ENCODE measurements at regions not wholly inside any gene's neighbourhood (a gene's known extent, or its start where the extent isn't known, plus 50 kb on each side); places are given as distances from the start of the nearest gene placed in this dataset.
"Not testable (repeated sequence)": the region's sequence is repeated elsewhere in the genome, so short reads cannot be mapped to it uniquely, and the experiment has no call there.

DNA sequence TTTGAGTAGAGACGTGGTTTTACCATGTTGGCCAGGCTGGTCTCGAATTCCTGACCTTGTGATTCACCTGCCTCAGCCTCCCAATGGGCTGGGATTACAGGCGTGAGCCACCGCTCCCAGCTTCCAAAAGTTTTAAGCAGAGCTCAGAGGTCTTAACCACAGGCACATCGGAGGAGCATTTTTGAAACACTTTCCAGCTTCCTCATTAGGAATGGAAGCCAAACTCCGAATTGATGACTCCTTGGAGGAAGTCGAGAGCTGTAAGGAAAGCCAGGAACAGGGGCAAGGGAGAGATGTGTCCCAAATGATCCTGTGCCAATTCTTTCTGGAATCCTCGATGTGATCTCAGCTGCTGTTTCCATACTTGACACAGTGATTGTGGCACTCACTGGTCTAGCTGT is 56.2 kb upstream of the CCZ1B start:
- DNase-seq (ENCODE audit: low spot score), result not testable (repeated sequence)

DNA sequence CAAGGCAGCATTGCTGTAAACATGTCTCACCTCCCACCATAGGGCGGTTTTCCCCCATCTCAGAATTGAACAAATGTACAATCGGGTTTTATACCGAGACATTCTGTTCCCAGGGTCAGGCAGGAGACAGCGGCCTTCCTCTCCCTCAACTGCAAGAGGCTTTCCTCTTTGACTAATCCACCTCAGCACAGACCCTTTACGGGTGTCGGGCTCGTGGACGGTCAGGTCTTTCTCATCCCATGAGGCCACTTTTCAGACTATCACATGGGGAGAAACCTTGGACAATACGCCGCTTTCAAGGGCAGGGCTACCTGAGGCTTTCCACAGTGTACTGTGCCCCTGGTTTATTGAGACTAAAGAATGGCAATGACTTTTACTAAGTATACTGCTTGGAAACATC is 57.7 kb upstream of the CCZ1B start:
- not testable (repeated sequence) for DNase-seq (ENCODE audit: low spot score)

DNA sequence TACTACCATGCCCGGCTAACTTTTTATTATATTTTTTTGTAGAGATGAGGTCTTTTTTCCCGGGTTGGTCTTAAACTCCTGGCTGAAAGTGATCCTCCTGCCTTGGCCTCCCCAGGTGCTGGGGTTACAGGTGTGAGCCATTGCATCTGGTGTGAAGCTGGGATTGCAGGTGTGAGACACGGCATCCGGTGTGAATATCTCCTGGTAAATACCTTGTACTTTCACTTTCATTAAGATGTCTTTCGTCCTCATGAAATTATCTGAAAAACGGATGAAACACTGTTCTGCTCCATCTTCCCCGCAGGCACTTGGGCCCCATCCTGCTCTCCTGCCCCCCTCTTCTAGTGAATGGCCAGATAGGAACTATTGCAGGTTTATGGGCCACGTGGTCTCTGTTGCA is 60.1 kb upstream of the CCZ1B start:
- DNase-seq (ENCODE audit: low spot score), result no peak

DNA sequence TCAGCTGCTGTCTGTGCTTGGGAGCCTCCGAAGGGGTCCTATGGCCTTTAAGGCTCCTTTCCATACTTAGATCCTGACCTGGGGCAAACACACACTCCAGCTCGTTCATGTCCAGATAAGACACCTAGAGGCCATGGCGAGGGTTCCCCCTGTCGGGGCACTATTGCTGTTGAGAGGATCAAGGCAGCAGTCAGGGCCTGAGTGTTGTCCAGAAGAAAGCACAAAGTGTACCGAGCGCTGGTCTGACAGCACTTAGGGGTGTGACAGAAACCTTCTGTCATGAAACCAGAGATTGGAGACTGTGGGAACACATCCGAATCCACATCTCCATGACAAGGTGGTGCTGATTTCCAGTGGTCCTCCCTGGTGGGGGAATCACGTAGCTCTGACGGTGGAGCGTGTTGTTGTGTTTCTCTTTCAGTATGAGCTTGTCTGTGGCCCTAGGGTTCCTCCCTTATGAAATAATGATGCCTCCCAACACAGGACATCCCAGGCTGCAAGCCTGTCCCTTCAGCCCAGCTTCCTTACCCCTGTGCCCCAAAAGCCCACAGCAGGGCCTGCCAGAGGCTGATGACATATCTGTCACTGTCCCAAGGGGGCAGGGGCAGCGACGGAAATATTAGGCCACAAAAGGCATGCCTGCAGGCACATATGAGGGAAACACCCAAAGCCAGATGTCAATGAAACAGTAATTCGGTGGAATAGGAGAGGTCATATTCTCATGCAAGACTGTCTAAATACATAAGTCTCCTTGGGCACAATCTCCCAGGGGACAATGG is 62.4 kb upstream of the CCZ1B start:
- not testable (repeated sequence) for DNase-seq (ENCODE audit: low spot score)

DNA sequence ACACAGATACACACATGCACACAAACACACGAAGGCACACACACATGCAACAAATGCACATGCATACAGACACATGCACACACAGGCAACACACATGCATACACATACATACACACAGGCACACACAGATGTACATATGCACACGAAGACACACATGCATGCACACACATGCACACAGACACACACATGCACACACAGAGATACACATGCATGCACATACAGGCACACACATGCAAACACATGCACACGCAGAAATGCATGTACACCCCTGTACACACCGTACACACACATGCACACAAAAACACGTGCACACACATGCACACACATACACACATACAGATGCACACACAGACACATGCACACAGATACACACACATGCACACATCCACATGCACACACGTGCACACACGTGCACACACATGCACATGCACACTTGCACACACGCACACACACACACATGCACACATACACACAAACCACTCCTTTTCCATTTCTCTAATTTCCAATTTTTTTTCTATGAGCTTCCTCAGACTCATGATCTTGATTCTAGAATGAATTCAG is 63.3 kb upstream of the CCZ1B start:
- DNase-seq (ENCODE audit: low spot score), result no peak

DNA sequence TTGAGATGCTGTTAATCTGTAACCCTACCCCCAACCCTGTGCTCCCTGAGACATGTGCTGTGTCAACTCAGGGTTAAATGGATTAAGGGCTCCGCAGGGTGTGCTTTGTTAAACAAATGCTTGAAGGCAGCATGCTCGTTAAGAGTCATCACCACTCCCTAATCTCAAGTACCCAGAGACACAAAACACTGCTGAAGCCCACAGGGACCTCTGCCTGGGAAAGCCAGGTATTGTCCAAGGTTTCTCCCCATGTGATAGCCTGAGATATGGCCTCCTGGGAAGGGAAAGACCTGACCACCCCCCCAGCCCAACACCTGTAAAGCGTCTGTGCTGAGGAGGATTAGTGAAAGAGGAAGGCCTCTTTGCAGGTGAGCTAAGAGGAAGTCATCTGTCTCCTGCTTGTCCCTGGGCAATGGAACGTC is 76.0 kb upstream of the CCZ1B start:
- DNase-seq (ENCODE audit: low spot score), result not testable (repeated sequence)

DNA sequence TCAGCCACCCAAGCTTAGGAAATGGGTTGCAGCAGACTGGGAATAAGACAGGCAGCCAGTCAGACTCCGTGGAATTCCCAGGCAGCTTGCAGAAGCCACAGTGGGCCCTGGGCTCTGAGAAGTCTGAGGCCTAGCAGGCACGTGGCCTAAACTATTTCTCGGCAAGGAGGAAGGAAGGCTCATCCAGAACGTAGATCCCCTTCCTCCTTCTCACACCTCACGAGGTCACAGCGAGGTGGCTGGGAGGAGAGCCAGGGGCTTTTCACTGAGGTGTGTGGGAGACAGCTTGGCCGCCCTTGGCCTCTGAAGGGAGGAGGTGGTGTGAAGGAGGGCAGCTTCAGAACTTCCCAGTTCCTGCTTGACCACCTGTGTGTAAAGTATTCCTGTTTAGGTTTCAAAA is 77.2 kb upstream of the CCZ1B start:
- not testable (repeated sequence) for DNase-seq (ENCODE audit: low spot score)

DNA sequence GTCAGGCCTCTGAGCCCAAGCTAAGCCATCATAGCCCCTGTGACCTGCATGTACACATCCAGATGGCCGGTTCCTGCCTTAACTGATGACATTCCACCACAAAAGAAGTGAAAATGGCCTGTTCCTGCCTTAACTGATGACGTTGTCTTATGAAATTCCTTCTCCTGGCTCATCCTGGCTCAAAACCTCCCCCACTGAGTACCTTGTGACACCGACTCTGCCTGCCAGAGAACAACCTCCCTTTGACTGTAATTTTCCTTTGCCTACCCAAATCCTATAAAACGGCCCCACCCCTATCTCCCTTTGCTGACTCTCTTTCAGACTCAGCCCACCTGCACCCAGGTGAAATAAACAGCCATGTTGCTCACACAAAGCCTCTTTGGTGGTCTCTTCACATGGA is 77.7 kb upstream of the CCZ1B start:
- not testable (repeated sequence) for DNase-seq (ENCODE audit: low spot score)

DNA sequence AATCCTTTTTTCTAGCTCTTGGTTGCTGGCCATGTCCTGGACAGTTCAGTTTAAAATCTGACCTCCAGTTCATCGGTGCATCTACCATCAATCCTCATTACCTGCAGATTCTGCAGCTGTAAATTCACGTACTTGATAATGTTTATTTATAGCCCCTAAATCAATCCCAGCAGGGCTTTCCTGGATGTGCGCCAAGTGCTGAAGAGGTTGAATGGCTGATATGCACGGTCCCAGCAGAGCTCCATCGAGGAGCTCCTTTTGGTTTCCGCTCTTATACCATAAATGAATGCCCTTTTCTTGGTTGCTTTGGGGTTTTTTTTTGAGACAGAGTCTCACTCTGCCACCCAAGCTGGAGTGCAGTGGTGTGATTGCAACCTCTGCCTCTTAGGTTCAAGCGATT is 91.2 kb upstream of the CCZ1B start:
- no peak for DNase-seq (ENCODE audit: low spot score)

DNA sequence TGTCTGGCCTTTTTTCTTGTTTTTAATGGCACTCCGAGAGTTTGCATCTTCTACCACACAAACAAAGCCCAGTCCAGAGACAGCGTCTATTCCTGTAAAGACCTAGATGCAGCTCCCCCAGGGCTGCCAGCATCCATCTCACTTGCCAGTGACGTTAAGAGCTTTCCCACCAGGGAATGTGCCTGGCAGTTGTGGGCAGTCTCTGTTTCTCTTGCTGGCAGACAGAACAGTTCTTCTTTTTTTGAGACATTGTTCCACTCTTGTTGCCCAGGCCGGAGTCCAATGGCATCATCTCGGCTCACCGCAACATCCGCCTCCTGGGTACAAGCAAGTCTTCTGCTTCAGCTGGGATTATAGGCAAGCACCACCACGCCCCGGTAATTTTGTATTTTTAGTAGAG is 93.1 kb upstream of the CCZ1B start:
- DNase-seq (ENCODE audit: low spot score), result not testable (repeated sequence)

DNA sequence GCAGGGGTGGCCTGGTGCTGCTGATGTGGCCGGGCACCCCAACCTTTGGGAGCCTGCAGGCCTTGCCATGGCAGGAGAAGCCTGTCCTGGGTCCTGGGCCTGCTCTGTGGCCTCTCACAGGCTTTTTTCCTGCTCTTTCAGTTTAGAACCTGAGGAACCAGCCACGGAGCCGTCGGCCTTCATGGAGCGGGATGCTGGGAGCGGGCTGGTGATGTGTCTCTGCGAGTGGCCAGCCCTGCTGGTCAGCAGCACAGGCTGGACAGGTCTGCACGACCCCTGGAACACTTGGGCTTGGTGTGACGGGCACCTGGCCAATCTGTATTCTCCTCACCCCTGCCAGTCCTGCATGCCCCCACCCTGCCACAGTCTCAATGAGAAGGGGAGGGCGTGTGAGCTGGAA is 98.4 kb upstream of the CCZ1B start:
- not testable (repeated sequence) for DNase-seq (ENCODE audit: low spot score)

DNA sequence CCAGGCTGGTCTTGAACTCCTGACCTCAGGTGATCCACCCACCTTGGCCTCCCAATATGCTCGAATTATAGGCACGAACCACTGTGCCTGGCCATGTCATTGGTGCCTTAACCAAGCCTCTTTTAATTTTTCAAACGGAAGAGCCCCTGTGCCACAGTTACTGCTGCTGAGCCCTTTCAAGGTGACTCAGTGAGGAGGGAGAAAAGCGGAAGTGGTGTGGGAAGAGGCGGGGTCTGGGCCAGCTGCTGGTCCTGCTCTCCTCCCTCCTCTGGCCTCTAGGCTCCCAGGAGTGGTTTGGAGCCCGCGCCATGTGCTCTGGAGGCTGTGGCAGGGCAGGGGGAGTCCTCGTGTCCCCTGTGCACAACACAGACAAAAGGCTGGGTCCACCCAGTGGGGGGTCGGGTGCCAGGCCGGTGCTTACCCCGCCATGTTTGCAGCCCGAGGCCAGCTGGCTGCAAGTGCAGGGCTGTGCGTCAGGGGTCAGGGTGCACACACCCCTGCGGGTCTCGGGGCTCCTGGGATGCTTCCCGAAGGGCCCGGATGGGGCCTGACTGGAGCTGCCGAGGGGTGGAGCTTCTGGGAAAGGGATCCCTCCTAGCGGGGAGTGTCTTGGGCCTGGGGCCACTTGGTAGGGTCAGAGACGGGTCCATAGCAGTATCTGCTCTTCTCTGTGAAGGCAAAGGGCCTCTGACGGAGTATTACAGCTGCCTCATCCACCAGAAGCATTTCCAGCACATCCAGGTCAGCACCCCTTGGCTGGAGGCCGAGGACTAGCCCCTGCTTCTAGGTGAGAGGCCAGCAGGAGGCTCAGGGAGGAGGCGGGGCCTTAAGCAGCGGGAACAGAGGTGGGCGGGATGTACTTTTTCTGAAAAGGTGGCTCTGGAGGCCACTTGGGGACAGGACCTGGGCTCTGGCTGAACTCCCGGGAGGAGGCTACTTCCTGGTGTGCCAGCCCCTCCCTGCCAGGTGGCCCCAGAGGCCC is 100.4 kb upstream of the CCZ1B start:
- not testable (repeated sequence) for DNase-seq (ENCODE audit: low spot score)

DNA sequence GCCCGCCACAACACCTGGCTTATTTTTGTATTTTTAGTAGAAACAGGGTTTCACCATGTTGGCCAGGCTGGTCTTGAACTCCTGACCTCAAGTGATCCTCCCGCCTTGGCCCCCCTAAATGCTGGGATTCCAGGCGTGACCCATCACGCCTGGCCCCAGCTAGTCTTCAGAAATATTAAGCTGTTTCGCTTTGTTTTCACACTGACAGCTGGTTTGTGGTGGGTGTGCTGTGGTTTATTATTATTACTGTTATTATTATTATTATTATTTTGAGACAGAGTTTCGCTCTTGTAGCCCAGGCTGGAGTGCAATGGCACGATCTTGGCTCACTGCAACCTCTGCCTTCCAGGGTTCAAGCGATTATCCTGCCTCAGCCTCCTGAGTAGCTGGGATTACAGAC is 101.6 kb upstream of the CCZ1B start:
- not testable (repeated sequence) for DNase-seq (ENCODE audit: low spot score)

DNA sequence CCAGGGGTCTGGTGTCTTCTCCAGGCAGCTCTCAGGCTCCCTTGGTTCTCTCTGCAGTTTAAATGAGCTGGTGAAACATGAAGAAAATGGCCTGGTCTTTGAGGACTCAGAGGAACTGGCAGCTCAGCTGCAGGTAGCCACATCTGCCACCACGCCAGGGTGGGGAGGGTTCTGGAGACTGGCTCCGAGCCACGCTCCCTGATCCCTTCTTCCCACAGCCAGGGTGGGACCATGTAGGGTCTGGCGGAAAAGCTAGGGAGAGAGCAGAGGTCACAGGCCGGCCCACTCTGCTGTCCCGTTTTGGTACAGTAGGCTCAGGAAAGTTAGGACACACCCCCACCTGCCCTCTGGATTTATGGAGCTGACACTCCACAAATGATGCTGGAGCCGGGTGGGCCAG is 103.5 kb upstream of the CCZ1B start:
- not testable (repeated sequence) for DNase-seq (ENCODE audit: low spot score)

DNA sequence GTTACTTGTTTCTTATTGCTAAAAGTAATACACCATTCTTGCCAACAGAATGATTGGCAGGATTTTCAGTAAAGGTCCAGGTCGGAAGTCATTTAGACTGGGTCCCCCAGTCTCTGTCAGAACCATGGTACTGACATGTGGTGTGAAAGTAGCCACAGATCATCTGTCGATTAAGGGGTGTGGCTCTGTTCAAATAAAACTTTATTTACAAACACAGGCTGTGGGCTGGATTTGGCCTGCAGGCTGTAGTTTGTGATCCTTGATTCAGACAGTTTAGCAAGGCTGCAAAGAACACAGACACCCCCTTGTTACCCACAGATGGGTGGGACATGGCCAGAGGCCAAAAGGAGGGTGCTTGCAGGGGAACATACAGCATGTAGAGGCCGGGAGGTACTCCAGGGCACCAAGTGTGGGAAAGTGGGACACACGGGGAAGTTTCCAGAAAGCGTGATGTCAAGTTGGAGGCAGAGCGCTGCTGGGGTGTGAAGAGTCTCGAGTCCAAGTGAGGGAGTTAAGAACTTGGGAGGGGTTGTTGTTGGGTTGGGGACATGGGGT is 104.1 kb upstream of the CCZ1B start:
- DNase-seq (ENCODE audit: low spot score), result not testable (repeated sequence)

DNA sequence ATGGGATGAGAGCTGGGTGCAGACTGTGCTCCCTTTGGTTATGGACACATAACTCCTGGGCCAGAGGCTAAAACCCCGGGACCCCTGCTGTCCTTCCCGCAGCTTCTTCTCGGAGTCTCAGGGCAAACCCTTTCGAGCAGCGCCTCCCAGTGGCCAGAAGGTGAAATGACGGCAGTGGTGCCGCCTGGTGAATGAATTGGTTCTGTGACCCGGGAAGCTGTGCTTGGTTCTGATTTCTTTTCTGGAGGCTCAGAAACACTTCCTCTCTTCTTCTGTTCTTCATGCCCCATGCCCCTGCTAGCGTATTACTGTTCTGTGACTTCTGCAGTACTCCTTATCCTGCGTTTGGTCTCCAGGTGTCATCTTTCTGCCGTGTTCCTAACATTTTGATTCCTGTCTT is 104.7 kb upstream of the CCZ1B start:
- not testable (repeated sequence) for DNase-seq (ENCODE audit: low spot score)

DNA sequence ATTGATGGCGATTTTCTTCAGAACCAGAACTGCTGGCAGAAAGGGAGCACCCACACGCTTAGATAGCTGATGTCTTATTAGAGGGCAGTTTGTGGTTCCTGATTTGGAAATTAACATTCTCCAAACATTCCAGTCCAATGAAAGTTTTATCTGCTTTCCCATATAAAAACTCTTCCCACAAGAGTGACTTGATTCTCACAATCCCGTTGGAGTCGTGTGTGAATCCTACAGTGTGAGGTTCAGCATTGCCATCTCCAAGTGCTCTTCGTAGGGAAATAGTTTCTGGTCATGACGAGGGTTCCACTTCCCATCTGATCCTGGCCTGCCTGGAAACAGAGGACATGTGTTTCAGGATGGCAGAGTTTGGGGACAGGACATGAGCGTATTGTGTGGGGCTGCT is 105.4 kb upstream of the CCZ1B start:
- DNase-seq (ENCODE audit: low spot score), result not testable (repeated sequence)

DNA sequence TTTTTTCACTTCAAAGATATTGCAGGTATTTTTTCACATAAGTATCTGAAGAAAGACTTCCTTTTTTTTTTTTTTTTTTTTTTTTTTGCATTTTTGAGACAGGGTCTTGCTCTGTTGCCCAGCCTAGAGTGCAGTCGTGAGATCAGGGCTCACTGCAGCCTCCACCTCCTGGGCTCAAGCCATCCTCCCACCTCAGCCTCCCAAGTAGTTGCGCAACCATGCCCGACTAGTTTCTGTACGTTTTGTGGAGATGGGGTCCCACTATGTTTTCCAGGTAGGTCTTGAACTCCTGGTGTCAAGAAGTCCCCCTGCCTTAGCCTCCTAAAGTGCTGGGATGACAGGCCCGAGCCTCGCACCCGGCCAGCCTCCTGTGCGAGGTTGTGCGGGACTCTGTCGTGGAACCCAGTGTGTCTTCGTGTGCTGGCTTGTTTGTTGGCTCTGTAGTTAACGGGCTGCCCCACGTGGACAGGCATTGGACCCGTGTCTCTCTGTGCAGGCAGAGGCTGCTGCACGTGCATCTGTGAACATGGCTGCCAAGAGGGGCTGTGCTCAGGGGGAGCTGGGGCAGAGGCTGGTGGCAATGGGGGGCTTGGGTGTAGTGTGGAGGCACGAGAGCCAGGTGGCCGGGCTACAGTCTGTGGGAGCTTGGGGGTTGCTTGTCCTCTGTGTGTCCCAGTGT is 108.0 kb upstream of the CCZ1B start:
- DNase-seq (ENCODE audit: low spot score), result not testable (repeated sequence)

DNA sequence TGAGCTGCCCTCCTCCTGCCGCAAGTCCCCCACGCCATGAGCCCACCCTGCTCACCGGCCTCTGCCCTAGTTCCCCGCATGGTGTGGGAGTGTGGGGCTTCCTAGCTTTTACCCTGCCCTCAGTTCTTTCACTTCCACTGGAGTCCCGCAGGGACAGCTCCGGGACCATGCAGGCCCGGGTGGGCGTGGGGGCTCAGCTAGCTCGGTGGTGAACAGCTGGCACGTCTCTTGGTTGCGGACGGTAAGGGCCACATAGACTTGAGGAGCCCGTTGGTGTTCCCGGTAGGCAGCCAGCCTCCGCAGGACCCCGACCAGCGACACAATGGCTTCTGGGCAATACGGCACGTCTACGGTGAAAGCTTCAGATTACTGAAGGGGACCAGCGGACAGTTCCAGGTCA is 108.9 kb upstream of the CCZ1B start:
- DNase-seq (ENCODE audit: low spot score), result no peak

DNA sequence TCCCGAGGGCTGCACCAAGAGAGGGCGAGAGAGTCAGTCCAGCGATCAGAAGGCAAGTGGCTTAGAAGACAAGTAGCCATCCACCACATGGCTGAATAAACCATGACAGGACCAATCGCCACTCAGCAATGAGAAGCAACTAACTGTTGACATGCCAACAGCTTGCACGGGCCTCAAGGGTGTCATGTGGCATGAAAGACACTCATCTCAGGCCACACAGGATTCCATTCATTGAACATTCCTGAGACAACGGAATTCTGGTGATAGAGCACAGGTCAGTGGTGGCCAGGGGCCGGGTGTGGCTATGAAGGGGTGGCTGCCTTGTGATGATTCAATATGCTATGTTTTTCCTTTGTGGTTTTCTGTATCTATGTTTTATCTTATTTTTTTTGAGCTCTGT is 110.6 kb upstream of the CCZ1B start:
- not testable (repeated sequence) for DNase-seq (ENCODE audit: low spot score)

DNA sequence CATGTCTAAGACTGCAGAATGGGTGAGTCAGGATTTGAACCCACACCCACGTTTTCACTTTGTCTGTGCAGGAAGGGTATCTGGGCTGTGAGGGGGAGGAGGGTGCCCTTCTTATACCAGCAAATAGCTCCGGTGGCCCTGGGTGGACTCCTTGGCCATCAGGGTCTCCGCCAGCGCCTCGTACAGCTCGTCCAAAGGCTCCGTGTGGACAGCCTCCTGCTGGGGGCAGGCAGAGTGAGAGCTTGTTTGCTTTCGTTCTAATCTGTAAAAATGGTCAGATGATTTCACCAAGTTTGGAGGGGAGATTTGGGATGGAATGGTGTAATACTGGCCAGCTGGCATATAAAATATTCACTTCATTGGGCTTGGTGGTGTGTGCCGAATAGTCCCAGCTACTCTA is 111.7 kb upstream of the CCZ1B start:
- not testable (repeated sequence) for DNase-seq (ENCODE audit: low spot score)

DNA sequence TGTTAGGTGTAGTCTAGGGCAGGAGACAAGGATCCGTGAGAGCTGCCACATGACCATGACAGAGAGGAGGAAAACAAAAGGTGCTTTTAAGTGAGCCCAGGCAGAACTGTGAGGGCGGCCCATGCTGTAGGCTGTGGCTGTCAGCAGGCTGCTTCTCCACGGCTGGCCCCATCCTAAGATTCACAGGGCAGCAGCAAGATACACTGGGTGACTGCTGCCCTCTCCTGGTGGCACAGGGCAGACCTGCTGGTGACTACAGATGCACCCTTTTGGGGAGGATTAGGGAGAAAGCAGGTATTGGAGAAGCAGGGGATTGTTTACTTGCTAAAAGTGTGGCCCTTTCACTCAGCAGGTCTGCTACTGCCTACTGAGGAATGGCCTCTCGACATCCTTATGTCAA is 112.2 kb upstream of the CCZ1B start:
- not testable (repeated sequence) for DNase-seq (ENCODE audit: low spot score)
